Suprapubic skin (tissue), 4 donors: ENCODE measurements at regions not wholly inside any gene's neighbourhood (a gene's known extent, or its start where the extent isn't known, plus 50 kb on each side); places are given as distances from the start of the nearest gene placed in this dataset.

Source experiments
- DNase-seq, 2 donors: peaks; one replicate each; pipeline ENCODE4 v3.0.0-alpha.2; 2019; ENCODE audit warnings: low spot score in 2 of 2
- H3K27ac ChIP-seq: fragments of 200-600 bp; sonication (generic); one replicate; pipeline ENCODE4 v1.5.1; 2019
- H3K27me3 ChIP-seq: fragments of 200-600 bp; sonication (generic); one replicate; pipeline ENCODE4 v1.5.1; 2019
- H3K36me3 ChIP-seq: fragments of 200-600 bp; sonication (generic); one replicate; pipeline ENCODE4 v1.5.1; 2019
- H3K4me1 ChIP-seq: fragments of 200-600 bp; sonication (generic); one replicate; pipeline ENCODE4 v1.5.1; 2019
- H3K4me3 ChIP-seq: fragments of 200-600 bp; sonication (generic); one replicate; pipeline ENCODE4 v1.5.1; 2019; ENCODE audit warnings: mild to moderate bottlenecking
- H3K9me3 ChIP-seq: fragments of 200-600 bp; sonication (generic); one replicate; pipeline ENCODE4 v1.5.1; 2019
- CTCF ChIP-seq, 2 donors: fragments of 200-600 bp in 1 of 2; fragments of 450-650 bp in 1 of 2; sonication (generic) in 1 of 2; IDR thresholded peaks; one replicate each; pipeline ENCODE4 v1.5.1; 2016 to 2019; ENCODE audit warnings: antibody characterized with exemption in 2 of 2, mild to moderate bottlenecking in 1 of 2, moderate library complexity in 1 of 2
- EP300 ChIP-seq: sonication (generic); formaldehyde crosslinking; IDR thresholded peaks from one replicate; pipeline ENCODE4 v1.6.1; 2017; ENCODE audit warnings: antibody characterized with exemption
- POLR2A ChIP-seq, 2 donors: fragments of 450-650 bp; IDR thresholded peaks; one replicate each; pipeline ENCODE4 v1.6.1; 2017; ENCODE audit warnings: antibody characterized with exemption in 2 of 2, mild to moderate bottlenecking in 2 of 2, moderate library complexity in 2 of 2
- POLR2AphosphoS5 ChIP-seq, 3 donors: sonication (generic); formaldehyde crosslinking; IDR thresholded peaks; one replicate each; pipeline ENCODE4 v1.6.1; 2017; ENCODE audit warnings: antibody characterized with exemption in 3 of 3
- WGBS: methylation state at CpG from one replicate; pipeline ENCODE4 v1.1.5; 2018; 5-methylcytosine and 5-hydroxymethylcytosine counted together

- H3K27ac ChIP-seq: no peak overlapping the region
- TF ChIP-seq CTCF (IDR thresholded peaks at IDR 0.05) (no peak), POLR2A (IDR thresholded peaks at IDR 0.05) (no peak), EP300 (no peak), POLR2AphosphoS5 (IDR thresholded peaks at IDR 0.05) (no peak)
- DNase-seq: no peak
- no peaks in the 10 kb centered on the region for H3K36me3 ChIP-seq
- H3K4me3 ChIP-seq: no peak overlapping the region
- no peaks in the 10 kb centered on the region for H3K27me3 ChIP-seq
- WGBS: 55% methylated on average over 2 of the region's 2 CpGs
- H3K9me3 ChIP-seq: no peaks in the 10 kb centered on the region
- no peaks in the 10 kb centered on the region for H3K4me1 ChIP-seq
Observed at GRCh38 chr6:94443701-94444100, 1024.3 kb upstream of the EPHA7 start.

- H3K27me3 ChIP-seq: no peaks in the 10 kb centered on the region
- H3K4me1 ChIP-seq: no peaks in the 10 kb centered on the region
- no peaks in the 10 kb centered on the region for H3K36me3 ChIP-seq
- no peak overlapping the region for H3K4me3 ChIP-seq
- peaks cover 5% of the 10 kb centered on the region for H3K9me3 ChIP-seq
- no peak for TF ChIP-seq POLR2AphosphoS5 (IDR thresholded peaks at IDR 0.05)
- no peak for TF ChIP-seq EP300
- no peak for TF ChIP-seq POLR2A (IDR thresholded peaks at IDR 0.05)
- TF ChIP-seq CTCF (IDR thresholded peaks at IDR 0.05): no peak
- no peak for DNase-seq
- no peak overlapping the region for H3K27ac ChIP-seq
Observed at GRCh38 chr6:94424692-94425091, 1005.3 kb upstream of the EPHA7 start.

- no peaks in the 10 kb centered on the region for H3K9me3 ChIP-seq
- 88% methylated on average over 1 of the region's 1 CpG for WGBS
- H3K27me3 ChIP-seq: no peaks in the 10 kb centered on the region
- no peaks in the 10 kb centered on the region for H3K4me1 ChIP-seq
- H3K27ac ChIP-seq: no peak overlapping the region
- no peaks in the 10 kb centered on the region for H3K36me3 ChIP-seq
- TF ChIP-seq POLR2A (IDR thresholded peaks at IDR 0.05) (no peak), POLR2AphosphoS5 (IDR thresholded peaks at IDR 0.05) (no peak), CTCF (IDR thresholded peaks at IDR 0.05) (no peak), EP300 (no peak)
- no peak overlapping the region for H3K4me3 ChIP-seq
- DNase-seq: no peak
Observed at GRCh38 chr6:94417363-94417762, 998.0 kb upstream of the EPHA7 start.

- Histone ChIP-seq H3K4me1 (no peaks in the 10 kb centered on the region), H3K36me3 (no peaks in the 10 kb centered on the region), H3K9me3 (no peaks in the 10 kb centered on the region), H3K27me3 (no peaks in the 10 kb centered on the region), H3K4me3 (no peak overlapping the region), H3K27ac (no peak overlapping the region)
- 76% methylated on average over 1 of the region's 1 CpG for WGBS
- TF ChIP-seq EP300: no peak
- no peak for TF ChIP-seq POLR2A (IDR thresholded peaks at IDR 0.05)
- TF ChIP-seq CTCF (IDR thresholded peaks at IDR 0.05): no peak
- TF ChIP-seq POLR2AphosphoS5 (IDR thresholded peaks at IDR 0.05): no peak
- DNase-seq: no peak
Observed at GRCh38 chr6:94414041-94414440, 994.7 kb upstream of the EPHA7 start.

GRCh38 chr6:94401311-94401710 lies 982.0 kb upstream of the EPHA7 start:
- Histone ChIP-seq H3K27ac (no peak overlapping the region), H3K4me1 (no peaks in the 10 kb centered on the region), H3K27me3 (no peaks in the 10 kb centered on the region), H3K36me3 (no peaks in the 10 kb centered on the region), H3K9me3 (no peaks in the 10 kb centered on the region), H3K4me3 (no peak overlapping the region)
- DNase-seq: no peak
- WGBS: 25% methylated on average over 3 of the region's 3 CpGs
- TF ChIP-seq EP300: no peak
- TF ChIP-seq POLR2AphosphoS5 (IDR thresholded peaks at IDR 0.05): no peak
- TF ChIP-seq CTCF (IDR thresholded peaks at IDR 0.05): no peak
- TF ChIP-seq POLR2A (IDR thresholded peaks at IDR 0.05): no peak
